Sigmoid colon (tissue), 6 donors: ENCODE measurements at regions not wholly inside any gene's neighbourhood (a gene's known extent, or its start where the extent isn't known, plus 50 kb on each side); places are given as distances from the start of the nearest gene placed in this dataset.
"Not testable (repeated sequence)": the region's sequence is repeated elsewhere in the genome, so short reads cannot be mapped to it uniquely, and the experiment has no call there.

Experiments
- DNase-seq: peaks from one replicate; pipeline ENCODE4 v3.0.0-alpha.2; 2019
- H3K27ac ChIP-seq, 4 donors: fragments of 200-600 bp; sonication (generic); one replicate each; pipeline ENCODE4 v1.5.1; 2016 to 2019; ENCODE audit warnings: mild to moderate bottlenecking in 1 of 4
- H3K27me3 ChIP-seq, 3 donors: fragments of 200-600 bp; sonication (generic); one replicate each; pipeline ENCODE4 v1.5.1; 2019; ENCODE audit warnings: mild to moderate bottlenecking in 1 of 3
- H3K36me3 ChIP-seq, 4 donors: fragments of 200-600 bp; sonication (generic); one replicate each; pipeline ENCODE4 v1.5.1; 2016 to 2019
- H3K4me1 ChIP-seq, 4 donors: fragments of 200-600 bp; sonication (generic); one replicate each; pipeline ENCODE4 v1.5.1; 2017 to 2019
- H3K4me3 ChIP-seq, 4 donors: fragments of 200-600 bp; sonication (generic); one replicate each; pipeline ENCODE4 v1.5.1; 2017 to 2019; ENCODE audit warnings: mild to moderate bottlenecking in 2 of 4, moderate library complexity in 1 of 4
- H3K9me3 ChIP-seq, 4 donors: fragments of 200-600 bp in 3 of 4; sonication (generic) in 3 of 4; one replicate each; pipeline versions ENCODE4 v1.5.1 to v1.6.1; 2013 to 2019
- CTCF ChIP-seq, 4 experiments: fragments of 450-650 bp in 3 of 4; fragments of 200-600 bp in 1 of 4; IDR thresholded peaks; one replicate each; pipeline ENCODE4 v1.5.1; 2016 to 2019; ENCODE audit warnings: antibody characterized with exemption in 4 of 4, mild to moderate bottlenecking in 3 of 4, moderate library complexity in 2 of 4
- EP300 ChIP-seq, 4 donors: sonication (generic); formaldehyde crosslinking; IDR thresholded peaks; one replicate each; pipeline ENCODE4 v1.6.1; 2017; ENCODE audit warnings: antibody characterized with exemption in 4 of 4
- POLR2A ChIP-seq, 2 donors: fragments of 450-650 bp; IDR thresholded peaks; one replicate each; pipeline ENCODE4 v1.6.1; 2016; ENCODE audit warnings: antibody characterized with exemption in 2 of 2, mild to moderate bottlenecking in 2 of 2, moderate library complexity in 2 of 2
- POLR2AphosphoS5 ChIP-seq, 4 donors: sonication (generic); formaldehyde crosslinking; IDR thresholded peaks; one replicate each; pipeline ENCODE4 v1.6.1; 2017; ENCODE audit warnings: antibody characterized with exemption in 4 of 4
- WGBS, 2 donors: extraction: QIAGEN DNeasy Blood & Tissue Kit; methylation state at CpG; one replicate each; pipeline ENCODE4 v1.1.7; 2013; 5-methylcytosine and 5-hydroxymethylcytosine counted together
- intact Hi-C: fragments of 100-400 bp; cut with DNase I; formaldehyde crosslinking; loops from one replicate; pipeline ENCODE4 v1.15.1; 2023
- donor health status: healthy with polysubstance abuse.
- donor health status: healthy.

GRCh38 chr15:35271371-35272043, 186.4 kb upstream of the NANOGP8 start:
- TF ChIP-seq POLR2AphosphoS5 (IDR thresholded peaks at IDR 0.05), result no peak
- no peak for TF ChIP-seq EP300 (IDR thresholded peaks at IDR 0.05)
- TF ChIP-seq POLR2A (IDR thresholded peaks at IDR 0.05), result no peak
- no peak for TF ChIP-seq CTCF (IDR thresholded peaks at IDR 0.05)
- Histone ChIP-seq H3K4me3 (no peak overlapping the region), H3K4me1 (peaks cover 0 to 7% (median 3%) of the 10 kb centered on the region in 4 donors), H3K36me3 (no peaks in the 10 kb centered on the region), H3K27me3 (no peaks in the 10 kb centered on the region), H3K27ac (no peak overlapping the region), H3K9me3 (peaks cover 0 to 3% (median 0%) of the 10 kb centered on the region in 4 donors)
- intact Hi-C loops, result no loop called here
- no peak for DNase-seq
- WGBS, 2 donors, result 73 to 86% methylated on average over 4 of the region's 4 CpGs

- Histone ChIP-seq H3K36me3 (no peaks in the 10 kb centered on the region), H3K4me3 (no peak overlapping the region), H3K27me3 (no peaks in the 10 kb centered on the region), H3K9me3 (no peaks in the 10 kb centered on the region), H3K27ac (no peak overlapping the region), H3K4me1 (no peaks in the 10 kb centered on the region)
- TF ChIP-seq POLR2AphosphoS5 (IDR thresholded peaks at IDR 0.05) (no peak), POLR2A (IDR thresholded peaks at IDR 0.05) (no peak), EP300 (IDR thresholded peaks at IDR 0.05) (no peak), CTCF (IDR thresholded peaks at IDR 0.05) (no peak)
- WGBS, 2 donors, result 76 to 81% methylated on average over 5 of the region's 5 CpGs
- no peak for DNase-seq
- intact Hi-C loops, result no loop called here
These were observed 175.8 kb upstream of the NANOGP8 start for GRCh38 chr15:35260941-35261340.

- intact Hi-C loops, H3K27ac ChIP-seq, H3K4me3 ChIP-seq, H3K9me3 ChIP-seq, H3K27me3 ChIP-seq, H3K4me1 ChIP-seq, DNase-seq, H3K36me3 ChIP-seq: not testable (repeated sequence)
- 94 to 95% methylated on average over 6 of the region's 6 CpGs for WGBS, 2 donors
These were observed 175.2 kb upstream of the NANOGP8 start for GRCh38 chr15:35260274-35260673.

- H3K9me3 ChIP-seq, result no peaks in the 10 kb centered on the region
- no peak overlapping the region for H3K4me3 ChIP-seq
- WGBS, 2 donors, result 73 to 77% methylated on average over 2 of the region's 2 CpGs
- no peaks in the 10 kb centered on the region for H3K4me1 ChIP-seq
- H3K36me3 ChIP-seq, result no peaks in the 10 kb centered on the region
- H3K27ac ChIP-seq, result no peak overlapping the region
- H3K27me3 ChIP-seq, result no peaks in the 10 kb centered on the region
- no peak for TF ChIP-seq CTCF (IDR thresholded peaks at IDR 0.05)
- no peak for TF ChIP-seq POLR2AphosphoS5 (IDR thresholded peaks at IDR 0.05)
- no peak for TF ChIP-seq POLR2A (IDR thresholded peaks at IDR 0.05)
- TF ChIP-seq EP300 (IDR thresholded peaks at IDR 0.05), result no peak
- intact Hi-C loops, result no loop called here
- no peak for DNase-seq
These were observed 171.5 kb upstream of the NANOGP8 start for GRCh38 chr15:35256551-35256950.

GRCh38 chr15:35256141-35256540, 171.0 kb upstream of the NANOGP8 start:
- DNase-seq, result no peak
- Histone ChIP-seq H3K27me3 (no peaks in the 10 kb centered on the region), H3K27ac (no peak overlapping the region), H3K4me1 (no peaks in the 10 kb centered on the region), H3K9me3 (no peaks in the 10 kb centered on the region), H3K4me3 (no peak overlapping the region), H3K36me3 (no peaks in the 10 kb centered on the region)
- 45 to 47% methylated on average over 2 of the region's 2 CpGs for WGBS, 2 donors
- no peak for TF ChIP-seq EP300 (IDR thresholded peaks at IDR 0.05)
- no peak for TF ChIP-seq POLR2A (IDR thresholded peaks at IDR 0.05)
- no peak for TF ChIP-seq CTCF (IDR thresholded peaks at IDR 0.05)
- TF ChIP-seq POLR2AphosphoS5 (IDR thresholded peaks at IDR 0.05), result no peak
- intact Hi-C loops, result no loop called here

- H3K36me3 ChIP-seq, intact Hi-C loops, H3K4me1 ChIP-seq, H3K4me3 ChIP-seq, DNase-seq, H3K27me3 ChIP-seq, H3K9me3 ChIP-seq, H3K27ac ChIP-seq: not testable (repeated sequence)
- 94% methylated on average over 5 of the region's 5 CpGs for WGBS, 2 donors
These were observed 169.8 kb upstream of the NANOGP8 start for GRCh38 chr15:35254908-35255307.
